Trophoblast cell (in vitro differentiated cells and primary cell): ENCODE measurements at regions not wholly inside any gene's neighbourhood (a gene's known extent, or its start where the extent isn't known, plus 50 kb on each side); places are given as distances from the start of the nearest gene placed in this dataset.

Experiments
- DNase-seq, 2 donors: peaks; one replicate each; pipeline ENCODE4 v3.0.0-alpha.2; 2016
- H2AFZ ChIP-seq: 2 replicates; pipeline ENCODE4 v1.6.1; 2013; ENCODE audit warnings: low read length, moderate library complexity, mild to moderate bottlenecking; ENCODE audit not compliant: insufficient read depth, poor library complexity
- H2AK5ac ChIP-seq: 2 replicates; pipeline ENCODE4 v1.6.1; 2013; ENCODE audit warnings: mild to moderate bottlenecking, low read length
- H2BK120ac ChIP-seq: 2 replicates; pipeline ENCODE4 v1.6.1; 2013; ENCODE audit warnings: low read length, mild to moderate bottlenecking, moderate library complexity; ENCODE audit not compliant: insufficient read depth, poor library complexity
- H2BK12ac ChIP-seq: 2 replicates; pipeline ENCODE4 v1.6.1; 2013; ENCODE audit warnings: mild to moderate bottlenecking, low read length, moderate library complexity
- H2BK5ac ChIP-seq: 2 replicates; pipeline ENCODE4 v1.6.1; 2013; ENCODE audit warnings: low read length, low read depth, moderate library complexity, mild to moderate bottlenecking; ENCODE audit not compliant: poor library complexity
- H3K14ac ChIP-seq: 2 replicates; pipeline ENCODE4 v1.6.1; 2013; ENCODE audit warnings: mild to moderate bottlenecking, low read length
- H3K18ac ChIP-seq: 2 replicates; pipeline ENCODE4 v1.6.1; 2013; ENCODE audit warnings: mild to moderate bottlenecking, low read length
- H3K23ac ChIP-seq: 2 replicates; pipeline ENCODE4 v1.6.1; 2013; ENCODE audit warnings: low read length
- H3K27ac ChIP-seq: 2 replicates; pipeline ENCODE4 v1.5.1; 2013; ENCODE audit warnings: low read depth, mild to moderate bottlenecking, inconsistent platforms, low read length, moderate library complexity
- H3K27me3 ChIP-seq: 2 replicates; pipeline ENCODE4 v1.6.1; 2013; ENCODE audit warnings: inconsistent platforms, mild to moderate bottlenecking, low read length, moderate library complexity; ENCODE audit not compliant: insufficient read depth
- H3K36me3 ChIP-seq, 2 experiments: 1 replicate in 1 of 2; 2 replicates in 1 of 2; pipeline ENCODE4 v1.6.1; 2013; ENCODE audit warnings: low read length in 2 of 2, mild to moderate bottlenecking in 2 of 2, moderate library complexity in 1 of 2; ENCODE audit not compliant: insufficient read depth in 2 of 2, control insufficient read depth in 1 of 2
- H3K4ac ChIP-seq: 2 replicates; pipeline ENCODE4 v1.6.1; 2013; ENCODE audit warnings: low read depth, mild to moderate bottlenecking, low read length, moderate library complexity
- H3K4me1 ChIP-seq, 2 experiments: 1 replicate in 1 of 2; 2 replicates in 1 of 2; pipeline ENCODE4 v1.6.1; 2013; ENCODE audit warnings: low read length in 2 of 2, mild to moderate bottlenecking in 2 of 2, moderate library complexity in 1 of 2; ENCODE audit not compliant: insufficient read depth in 2 of 2, control insufficient read depth in 1 of 2
- H3K4me2 ChIP-seq: 2 replicates; pipeline ENCODE4 v1.6.1; 2013; ENCODE audit warnings: inconsistent platforms, mild to moderate bottlenecking, low read length, moderate library complexity
- H3K4me3 ChIP-seq: 2 replicates; pipeline ENCODE4 v1.5.1; 2013; ENCODE audit warnings: mild to moderate bottlenecking, low read depth, low read length, inconsistent platforms
- H3K79me1 ChIP-seq: one replicate; pipeline ENCODE4 v1.6.1; 2013; ENCODE audit warnings: low read length
- H3K79me2 ChIP-seq: 2 replicates; pipeline ENCODE4 v1.6.1; 2013; ENCODE audit warnings: low read length, mild to moderate bottlenecking; ENCODE audit not compliant: control insufficient read depth, insufficient read depth, poor library complexity
- H3K9ac ChIP-seq: 2 replicates; pipeline ENCODE4 v1.6.1; 2013; ENCODE audit warnings: mild to moderate bottlenecking, low read length
- H3K9me3 ChIP-seq: 2 replicates; pipeline ENCODE4 v1.6.1; 2013; ENCODE audit warnings: low read depth, mild to moderate bottlenecking, control low read depth, inconsistent platforms, low read length; ENCODE audit not compliant: insufficient read depth
- H4K12ac ChIP-seq: 2 replicates; pipeline ENCODE4 v1.6.1; 2013; ENCODE audit warnings: low read depth, mild to moderate bottlenecking, low read length, moderate library complexity
- H4K8ac ChIP-seq: 2 replicates; pipeline ENCODE4 v1.6.1; 2013; ENCODE audit warnings: low read depth, mild to moderate bottlenecking, low read length, moderate library complexity
- H4K91ac ChIP-seq: one replicate; pipeline ENCODE4 v1.6.1; 2013; ENCODE audit warnings: low read depth, mild to moderate bottlenecking, low read length, moderate library complexity
- WGBS: extraction: QIAGEN DNeasy Blood & Tissue Kit; methylation state at CpG from one replicate; pipeline ENCODE4 v1.1.7; 2013; ENCODE audit warnings: missing lambda C conversion rate; ENCODE audit not compliant: insufficient read length, insufficient coverage; ENCODE audit errors: extremely low coverage; 5-methylcytosine and 5-hydroxymethylcytosine counted together

DNA sequence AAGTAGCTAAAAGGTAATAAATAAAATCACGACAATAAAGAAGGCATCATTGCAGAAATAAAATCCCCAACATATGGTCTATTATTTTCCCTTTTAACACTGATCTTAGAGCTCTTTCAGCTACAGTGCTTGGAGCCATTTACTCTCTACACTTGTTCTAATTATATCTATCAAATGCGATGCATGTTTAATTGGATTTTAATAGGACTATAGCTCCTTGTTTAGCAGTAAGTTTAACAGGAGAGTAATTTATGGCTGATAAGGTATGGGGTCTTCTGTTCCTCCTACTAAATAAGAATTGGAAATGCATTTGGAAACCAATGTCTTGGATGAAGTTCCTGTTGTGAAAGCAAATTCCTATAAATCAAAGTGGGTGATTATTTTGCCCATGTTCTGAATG, 304.2 kb upstream of the PTPRD start:
- Histone ChIP-seq H3K36me3 (no peaks in the 10 kb centered on the region), H3K4me3 (no peak overlapping the region)
- WGBS: no CpG with 5 or more reads among the region's 2 CpGs

DNA sequence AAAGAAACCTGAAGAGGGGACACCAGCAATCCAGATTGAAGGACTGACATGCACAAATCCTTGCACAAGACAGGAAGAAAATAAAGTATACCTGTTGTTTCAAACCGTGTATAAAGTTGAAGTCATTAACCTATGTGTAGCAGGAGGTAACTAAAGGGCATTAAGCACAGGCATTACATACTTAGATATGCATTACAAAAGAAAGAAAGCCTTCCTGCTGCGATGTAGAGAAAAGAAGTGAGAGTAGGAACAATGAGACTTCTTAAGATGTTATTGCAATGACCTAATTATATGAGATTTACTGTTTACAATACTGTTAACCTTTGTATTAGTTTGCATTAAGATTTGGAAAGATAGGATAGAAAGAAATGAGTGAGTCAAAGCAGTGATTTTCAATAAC, 308.9 kb upstream of the PTPRD start:
- Histone ChIP-seq H3K9me3 (no peaks in the 10 kb centered on the region), H2BK12ac (no peak overlapping the region), H3K18ac (no peak overlapping the region), H2AFZ (no peak overlapping the region), H3K4ac (no peak overlapping the region), H3K4me1 (no peaks in the 10 kb centered on the region), H3K9ac (no peak overlapping the region), H4K8ac (no peak overlapping the region), H3K27me3 (no peaks in the 10 kb centered on the region), H4K91ac (no peak overlapping the region), H3K14ac (no peak overlapping the region), H2BK5ac (no peak overlapping the region), H4K12ac (no peak overlapping the region), H3K79me2 (no peaks in the 10 kb centered on the region), H3K4me3 (no peak overlapping the region), H2BK120ac (no peak overlapping the region), H3K36me3 (no peaks in the 10 kb centered on the region), H3K27ac (no peak overlapping the region), H3K23ac (no peak overlapping the region), H3K4me2 (no peak overlapping the region), H2AK5ac (no peak overlapping the region), H3K79me1 (no peaks in the 10 kb centered on the region)
- DNase-seq: no peak
- no CpG with 5 or more reads among the region's 2 CpGs for WGBS

More for the DNA sequence above, 304.2 kb upstream of the PTPRD start:
- H2AK5ac ChIP-seq: no peak overlapping the region
- no peak overlapping the region for H4K12ac ChIP-seq
- H4K8ac ChIP-seq: no peak overlapping the region
- H3K27ac ChIP-seq: no peak overlapping the region
- H3K14ac ChIP-seq: no peak overlapping the region
- no peak overlapping the region for H2BK12ac ChIP-seq
- H3K79me2 ChIP-seq: no peaks in the 10 kb centered on the region
- no peaks in the 10 kb centered on the region for H3K27me3 ChIP-seq
- H2AFZ ChIP-seq: no peak overlapping the region
- H2BK5ac ChIP-seq: no peak overlapping the region
- no peak overlapping the region for H3K4me2 ChIP-seq
- H3K4ac ChIP-seq: no peak overlapping the region
- H3K9me3 ChIP-seq: no peaks in the 10 kb centered on the region
- no peaks in the 10 kb centered on the region for H3K79me1 ChIP-seq
- H3K23ac ChIP-seq: no peak overlapping the region
- H3K9ac ChIP-seq: no peak overlapping the region
- no peak overlapping the region for H4K91ac ChIP-seq
- no peak overlapping the region for H2BK120ac ChIP-seq
- H3K18ac ChIP-seq: no peak overlapping the region
- no peak for DNase-seq
- no peaks in the 10 kb centered on the region for H3K4me1 ChIP-seq

DNA sequence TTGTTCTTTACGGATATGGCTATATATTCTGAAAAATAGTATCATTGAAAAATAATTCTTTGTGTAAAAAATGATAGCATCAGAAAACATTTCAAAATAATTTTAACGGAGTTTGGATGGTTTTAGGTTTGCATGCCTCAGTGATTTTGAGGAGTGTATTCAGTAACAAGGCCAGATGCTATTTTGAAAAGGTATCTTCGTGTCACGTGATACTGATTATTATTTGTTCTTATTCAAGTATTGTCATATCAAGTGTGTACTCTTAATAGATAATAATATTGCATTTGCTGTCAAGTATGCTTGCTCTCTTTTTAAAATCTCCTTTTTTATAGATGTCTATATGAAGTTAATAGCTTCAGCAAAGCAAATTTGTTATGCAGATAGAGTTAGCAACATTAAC, 313.1 kb upstream of the PTPRD start:
- no CpG with 5 or more reads among the region's 4 CpGs for WGBS
- no peak overlapping the region for H3K4me3 ChIP-seq

DNA sequence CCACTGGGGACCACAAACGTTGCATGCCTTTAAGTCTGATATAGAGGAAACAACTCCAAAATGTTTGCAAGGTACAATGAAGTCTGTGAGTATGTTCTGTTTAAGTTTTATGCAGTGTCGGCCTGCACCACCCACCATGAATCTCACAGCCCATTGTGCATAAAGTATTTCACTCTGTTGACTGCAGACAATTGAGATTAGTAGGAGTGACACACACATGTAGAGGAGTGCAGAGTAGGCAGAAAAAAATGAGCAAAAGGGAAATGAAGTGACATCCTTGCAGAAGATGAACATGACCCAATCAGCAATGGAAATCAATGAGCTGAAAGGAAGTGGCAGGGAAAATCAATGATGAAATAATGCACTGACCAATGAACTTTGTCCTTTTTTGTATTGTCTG, 315.6 kb upstream of the PTPRD start:
- H3K14ac ChIP-seq: no peak overlapping the region
- H2BK12ac ChIP-seq: no peak overlapping the region
- H3K4me3 ChIP-seq: no peak overlapping the region
- H3K79me2 ChIP-seq: no peaks in the 10 kb centered on the region
- H4K12ac ChIP-seq: no peak overlapping the region
- no peak overlapping the region for H4K91ac ChIP-seq
- no peak overlapping the region for H3K9ac ChIP-seq
- DNase-seq: no peak
- H3K4me2 ChIP-seq: no peak overlapping the region
- H3K18ac ChIP-seq: no peak overlapping the region
- no peak overlapping the region for H2BK120ac ChIP-seq
- H3K9me3 ChIP-seq: no peaks in the 10 kb centered on the region
- no peak overlapping the region for H3K27ac ChIP-seq
- no peaks in the 10 kb centered on the region for H3K27me3 ChIP-seq
- H3K4me1 ChIP-seq: no peaks in the 10 kb centered on the region
- WGBS: no CpG with 5 or more reads among the region's 2 CpGs
- H3K4ac ChIP-seq: no peak overlapping the region
- no peak overlapping the region for H2AFZ ChIP-seq
- H3K79me1 ChIP-seq: no peaks in the 10 kb centered on the region
- H4K8ac ChIP-seq: no peak overlapping the region
- H3K36me3 ChIP-seq: no peaks in the 10 kb centered on the region
- no peak overlapping the region for H3K23ac ChIP-seq
- H2AK5ac ChIP-seq: no peak overlapping the region
- H2BK5ac ChIP-seq: no peak overlapping the region

More for the DNA sequence above, 313.1 kb upstream of the PTPRD start:
- Histone ChIP-seq H3K4me2 (no peak overlapping the region), H3K4me1 (no peaks in the 10 kb centered on the region), H4K8ac (no peak overlapping the region), H3K18ac (no peak overlapping the region), H4K12ac (no peak overlapping the region), H4K91ac (no peak overlapping the region), H2AFZ (no peak overlapping the region), H3K79me2 (no peaks in the 10 kb centered on the region), H3K4ac (no peak overlapping the region), H2BK12ac (no peak overlapping the region), H3K36me3 (no peaks in the 10 kb centered on the region), H3K27ac (no peak overlapping the region), H3K27me3 (no peaks in the 10 kb centered on the region), H2BK5ac (no peak overlapping the region), H3K14ac (no peak overlapping the region), H2AK5ac (no peak overlapping the region), H3K9me3 (no peaks in the 10 kb centered on the region), H3K9ac (no peak overlapping the region), H2BK120ac (no peak overlapping the region), H3K79me1 (no peaks in the 10 kb centered on the region), H3K23ac (no peak overlapping the region)
- no peak for DNase-seq
